Liver (tissue), 8 donors: ENCODE measurements at regions not wholly inside any gene's neighbourhood (a gene's known extent, or its start where the extent isn't known, plus 50 kb on each side); places are given as distances from the start of the nearest gene placed in this dataset.

Source experiments
- DNase-seq: peaks from one replicate; pipeline ENCODE4 v3.0.0-alpha.2; 2017; ENCODE audit warnings: low spot score
- H3K27ac ChIP-seq, 2 donors: one replicate each; pipeline ENCODE4 v1.7.0; 2013; ENCODE audit warnings: inconsistent platforms in 2 of 2, low read length in 2 of 2, control low read depth in 1 of 2, low read depth in 1 of 2, mild to moderate bottlenecking in 1 of 2
- H3K27me3 ChIP-seq, 4 donors: one replicate each; pipeline versions ENCODE4 v1.6.1 to v1.7.0; 2013; ENCODE audit warnings: low read length in 3 of 4, inconsistent platforms in 1 of 4, mild to moderate bottlenecking in 1 of 4, moderate library complexity in 1 of 4; ENCODE audit not compliant: control insufficient read depth in 4 of 4, insufficient read depth in 4 of 4
- H3K36me3 ChIP-seq, 4 donors: one replicate each; pipeline versions ENCODE4 v1.6.1 to v1.7.0; 2013; ENCODE audit warnings: low read length in 3 of 4, mild to moderate bottlenecking in 3 of 4, low read depth in 1 of 4, moderate library complexity in 1 of 4; ENCODE audit not compliant: control insufficient read depth in 4 of 4, insufficient read depth in 3 of 4
- H3K4me1 ChIP-seq, 4 donors: one replicate each; pipeline versions ENCODE4 v1.6.1 to v1.7.0; 2013; ENCODE audit warnings: low read length in 3 of 4, mild to moderate bottlenecking in 3 of 4, moderate library complexity in 1 of 4; ENCODE audit not compliant: control insufficient read depth in 4 of 4, insufficient read depth in 4 of 4
- H3K4me3 ChIP-seq, 3 donors: one replicate each; pipeline versions ENCODE4 v1.6.1 to v1.7.0; 2013; ENCODE audit warnings: low read length in 3 of 3, control low read depth in 1 of 3, low read depth in 1 of 3, mild to moderate bottlenecking in 1 of 3
- H3K9ac ChIP-seq, 2 donors: one replicate each; pipeline ENCODE4 v1.7.0; 2013; ENCODE audit warnings: low read length in 2 of 2, mild to moderate bottlenecking in 2 of 2, moderate library complexity in 2 of 2, control low read depth in 1 of 2, low read depth in 1 of 2
- H3K9me3 ChIP-seq, 4 donors: one replicate each; pipeline versions ENCODE4 v1.6.1 to v1.7.0; 2013; ENCODE audit warnings: low read length in 3 of 4; ENCODE audit not compliant: control insufficient read depth in 4 of 4
- ATF3 ChIP-seq: IDR thresholded peaks from 2 replicates; pipeline ENCODE4 v1.6.1; 2016; ENCODE audit warnings: antibody characterized with exemption
- EGR1 ChIP-seq, 2 donors: IDR thresholded peaks; 2 replicates each; pipeline ENCODE4 v1.6.1; 2016 to 2018; ENCODE audit warnings: antibody characterized with exemption in 2 of 2, low read depth in 2 of 2
- FOXA1 ChIP-seq: IDR thresholded peaks from 2 replicates; pipeline ENCODE4 v1.6.1; 2016; ENCODE audit warnings: antibody characterized with exemption
- FOXA2 ChIP-seq: IDR thresholded peaks from 2 replicates; pipeline ENCODE4 v1.6.1; 2016; ENCODE audit warnings: antibody characterized with exemption
- GABPA ChIP-seq, 2 donors: IDR thresholded peaks in 1 of 2; conservative IDR thresholded peaks in 1 of 2; 2 replicates each; pipeline ENCODE4 v1.6.1; 2016; ENCODE audit warnings: antibody characterized with exemption in 2 of 2, mild to moderate bottlenecking in 1 of 2, moderate library complexity in 1 of 2
- HNF4A ChIP-seq, 2 donors: conservative IDR thresholded peaks; 2 replicates each; pipeline ENCODE4 v1.6.1; 2016; ENCODE audit warnings: antibody characterized with exemption in 2 of 2, mild to moderate bottlenecking in 2 of 2
- HNF4G ChIP-seq: IDR thresholded peaks from 2 replicates; pipeline ENCODE4 v1.6.1; 2016; ENCODE audit warnings: antibody characterized with exemption
- JUND ChIP-seq, 2 donors: IDR thresholded peaks; 2 replicates each; pipeline ENCODE4 v1.6.1; 2016; ENCODE audit warnings: antibody characterized with exemption in 2 of 2
- NR2F2 ChIP-seq: IDR thresholded peaks from 2 replicates; pipeline ENCODE4 v1.6.1; 2016; ENCODE audit warnings: antibody characterized with exemption
- RAD21 ChIP-seq, 2 donors: IDR thresholded peaks; 2 replicates each; pipeline ENCODE4 v1.6.1; 2016; ENCODE audit warnings: antibody characterized with exemption in 2 of 2, mild to moderate bottlenecking in 2 of 2
- REST ChIP-seq: IDR thresholded peaks from 2 replicates; pipeline ENCODE4 v1.6.1; 2016; ENCODE audit warnings: antibody characterized with exemption, mild to moderate bottlenecking
- RXRA ChIP-seq, 2 donors: IDR thresholded peaks; 2 replicates each; pipeline ENCODE4 v1.6.1; 2017 to 2018; ENCODE audit warnings: antibody characterized with exemption in 2 of 2, mild to moderate bottlenecking in 1 of 2
- SP1 ChIP-seq: IDR thresholded peaks from 2 replicates; pipeline ENCODE4 v1.6.1; 2018; ENCODE audit warnings: antibody characterized with exemption, mild to moderate bottlenecking
- TAF1 ChIP-seq: conservative IDR thresholded peaks from 2 replicates; pipeline ENCODE4 v1.6.1; 2016; ENCODE audit warnings: antibody characterized with exemption, mild to moderate bottlenecking
- YY1 ChIP-seq: IDR thresholded peaks from 2 replicates; pipeline ENCODE4 v1.6.1; 2016; ENCODE audit warnings: antibody characterized with exemption, mild to moderate bottlenecking
- ZBTB33 ChIP-seq: IDR thresholded peaks from 2 replicates; pipeline ENCODE4 v1.6.1; 2016; ENCODE audit warnings: antibody characterized with exemption
- WGBS: extraction: QIAGEN DNeasy Blood & Tissue Kit; methylation state at CpG from one replicate; pipeline ENCODE4 v1.1.7; 2013; 5-methylcytosine and 5-hydroxymethylcytosine counted together
- TF ChIP-seq, protein P1 (sequence below): IDR thresholded peaks from 2 replicates; pipeline ENCODE4 v1.6.1; 2016; ENCODE audit warnings: antibody characterized with exemption
- TF ChIP-seq, protein P2 (sequence below): fragments of 150-350 bp; IDR thresholded peaks from 2 replicates; pipeline ENCODE4 v1.5.1; 2017; ENCODE audit warnings: improper control_type of control experiment, low read depth, low read length; ENCODE audit not compliant: missing input control
- donor health status: healthy.
- donor health status: healthy.
- donor health status: healthy.
- donor health status: healthy.
- donor health status: healthy.

GRCh38 chr2:6202756-6203155 lies 510.6 kb downstream of the SOX11 start:
- Histone ChIP-seq H3K9ac (no peak overlapping the region), H3K9me3 (no peaks in the 10 kb centered on the region), H3K27ac (no peak overlapping the region), H3K27me3 (no peaks in the 10 kb centered on the region), H3K36me3 (no peaks in the 10 kb centered on the region), H3K4me3 (no peak overlapping the region), H3K4me1 (peaks cover 2 to 12% (median 10%) of the 10 kb centered on the region in 4 donors)
- 45% methylated on average over 5 of the region's 5 CpGs for WGBS
- DNase-seq, result no peak
- TF ChIP-seq SP1, result no peak
- TF ChIP-seq NR2F2, result no peak
- no peak for TF ChIP-seq EGR1 (IDR thresholded peaks at IDR 0.05; ENCODE audit: low read depth in 2 of 2)
- TF ChIP-seq TAF1, result no peak
- no peak for TF ChIP-seq ZBTB33
- TF ChIP-seq, protein P1, sequence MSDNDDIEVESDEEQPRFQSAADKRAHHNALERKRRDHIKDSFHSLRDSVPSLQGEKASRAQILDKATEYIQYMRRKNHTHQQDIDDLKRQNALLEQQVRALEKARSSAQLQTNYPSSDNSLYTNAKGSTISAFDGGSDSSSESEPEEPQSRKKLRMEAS, result no peak
- TF ChIP-seq, protein P2, sequence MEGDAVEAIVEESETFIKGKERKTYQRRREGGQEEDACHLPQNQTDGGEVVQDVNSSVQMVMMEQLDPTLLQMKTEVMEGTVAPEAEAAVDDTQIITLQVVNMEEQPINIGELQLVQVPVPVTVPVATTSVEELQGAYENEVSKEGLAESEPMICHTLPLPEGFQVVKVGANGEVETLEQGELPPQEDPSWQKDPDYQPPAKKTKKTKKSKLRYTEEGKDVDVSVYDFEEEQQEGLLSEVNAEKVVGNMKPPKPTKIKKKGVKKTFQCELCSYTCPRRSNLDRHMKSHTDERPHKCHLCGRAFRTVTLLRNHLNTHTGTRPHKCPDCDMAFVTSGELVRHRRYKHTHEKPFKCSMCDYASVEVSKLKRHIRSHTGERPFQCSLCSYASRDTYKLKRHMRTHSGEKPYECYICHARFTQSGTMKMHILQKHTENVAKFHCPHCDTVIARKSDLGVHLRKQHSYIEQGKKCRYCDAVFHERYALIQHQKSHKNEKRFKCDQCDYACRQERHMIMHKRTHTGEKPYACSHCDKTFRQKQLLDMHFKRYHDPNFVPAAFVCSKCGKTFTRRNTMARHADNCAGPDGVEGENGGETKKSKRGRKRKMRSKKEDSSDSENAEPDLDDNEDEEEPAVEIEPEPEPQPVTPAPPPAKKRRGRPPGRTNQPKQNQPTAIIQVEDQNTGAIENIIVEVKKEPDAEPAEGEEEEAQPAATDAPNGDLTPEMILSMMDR, result no peak
- TF ChIP-seq HNF4G, result no peak
- no peak for TF ChIP-seq ATF3
- TF ChIP-seq JUND (IDR thresholded peaks at IDR 0.05), result peak in 1 of 2 donors; percentile 37
- peak in 1 of 2 donors; percentile 34 for TF ChIP-seq RXRA (IDR thresholded peaks at IDR 0.05)
- TF ChIP-seq GABPA (IDR thresholded peaks at IDR 0.05 in 1 of 2, conservative IDR thresholded peaks at IDR 0.05 in 1 of 2), result no peak
- TF ChIP-seq FOXA2, result no peak
- TF ChIP-seq RAD21 (IDR thresholded peaks at IDR 0.05), result no peak
- no peak for TF ChIP-seq YY1
- TF ChIP-seq FOXA1, result no peak
- no peak for TF ChIP-seq REST
- peak in 1 of 2 donors; percentile 43 for TF ChIP-seq HNF4A (conservative IDR thresholded peaks at IDR 0.05)
